H1 (cell line): ENCODE measurements at regions not wholly inside any gene's neighbourhood (a gene's known extent, or its start where the extent isn't known, plus 50 kb on each side); places are given as distances from the start of the nearest gene placed in this dataset.

Source experiments
- CTCF ChIP-seq, 3 experiments: IDR thresholded peaks; 1 replicate in 2 of 3; 2 replicates in 1 of 3; pipeline versions ENCODE4 v1.5.1 to v1.6.1; 2011; ENCODE audit warnings: low read length in 3 of 3, mild to moderate bottlenecking in 3 of 3, inconsistent platforms in 2 of 3, low read depth in 1 of 3, moderate library complexity in 1 of 3; ENCODE audit not compliant: insufficient read depth in 1 of 3; ENCODE audit errors: control extremely low read depth in 1 of 3

- TF ChIP-seq CTCF (IDR thresholded peaks at IDR 0.05; ENCODE audit: control extremely low read depth in 1 of 3, insufficient read depth in 1 of 3, low read depth in 1 of 3, low read length in 3 of 3) = no peak
Measured at GRCh38 chr18:65411061-65411460, 339.8 kb upstream of the CDH7 start (continued).
